ENCODE measurements at regions not wholly inside any gene's neighbourhood (a gene's known extent, or its start where the extent isn't known, plus 50 kb on each side); places are given as distances from the start of the nearest gene placed in this dataset.
"Not testable (repeated sequence)": the region's sequence is repeated elsewhere in the genome, so short reads cannot be mapped to it uniquely, and the experiment has no call there.

DNA sequence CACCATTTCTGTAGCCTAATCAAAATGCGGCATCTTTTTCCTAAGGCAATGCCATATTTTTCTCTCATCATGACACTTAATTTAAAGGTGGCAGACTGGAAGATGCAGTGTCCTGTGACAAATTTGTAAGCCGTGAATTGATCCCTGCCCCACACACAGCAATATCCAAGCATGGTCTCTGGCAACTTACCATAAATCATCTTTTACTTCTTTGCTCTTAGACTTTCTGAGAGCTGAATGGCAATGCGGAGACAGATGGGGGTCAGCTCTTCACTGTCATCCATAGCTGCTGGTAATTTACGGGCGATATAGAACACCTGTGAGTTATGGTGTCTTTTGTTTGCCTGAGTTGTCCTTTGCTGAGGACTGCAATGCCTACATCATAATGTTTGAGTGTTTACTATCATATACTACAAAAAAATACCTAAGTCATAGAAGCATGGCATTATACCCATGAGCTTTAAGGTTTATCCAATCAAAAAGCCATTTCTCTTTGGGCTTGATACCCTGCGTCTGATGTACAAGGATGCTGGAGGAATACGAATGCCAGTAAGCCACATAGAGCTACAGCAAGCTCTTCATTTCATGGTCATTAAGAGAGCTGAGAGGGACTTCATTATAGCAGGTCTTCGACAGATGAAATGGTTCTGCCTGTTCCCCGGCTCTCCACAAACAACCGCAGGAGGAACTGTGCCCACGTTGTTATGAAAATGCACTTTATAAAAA lies 148.1 kb downstream of the TRIML1 start:
- DNase-seq: no peak

- DNase-seq: no peak
Measured at GRCh38 chr4:188289531-188290125, 150.4 kb downstream of the TRIML1 start.

- no peak for DNase-seq
Measured at GRCh38 chr4:188295899-188296298, 156.7 kb downstream of the TRIML1 start.

GRCh38 chr4:188296331-188296730 lies 157.1 kb downstream of the TRIML1 start:
- DNase-seq: no peak

DNA sequence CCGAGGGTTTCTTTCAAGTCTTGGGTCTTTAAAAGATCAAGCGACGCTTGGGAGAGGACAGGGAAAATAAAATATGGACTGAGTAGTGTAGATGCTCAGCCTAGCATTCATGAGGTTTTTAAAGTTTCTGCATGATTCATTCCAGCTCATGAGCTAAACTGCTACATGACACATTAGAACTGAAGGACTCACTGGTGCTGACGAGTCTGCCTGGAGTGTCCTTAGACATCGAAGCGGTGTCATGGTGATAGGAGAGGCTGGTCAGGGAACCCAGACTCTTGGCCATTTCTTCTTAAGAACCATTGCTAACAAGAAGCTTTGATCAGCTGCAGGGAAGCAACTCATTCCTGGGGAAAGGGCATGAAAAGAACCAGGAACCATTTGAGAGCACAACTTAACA lies 158.6 kb downstream of the TRIML1 start:
- DNase-seq: no peak

DNA sequence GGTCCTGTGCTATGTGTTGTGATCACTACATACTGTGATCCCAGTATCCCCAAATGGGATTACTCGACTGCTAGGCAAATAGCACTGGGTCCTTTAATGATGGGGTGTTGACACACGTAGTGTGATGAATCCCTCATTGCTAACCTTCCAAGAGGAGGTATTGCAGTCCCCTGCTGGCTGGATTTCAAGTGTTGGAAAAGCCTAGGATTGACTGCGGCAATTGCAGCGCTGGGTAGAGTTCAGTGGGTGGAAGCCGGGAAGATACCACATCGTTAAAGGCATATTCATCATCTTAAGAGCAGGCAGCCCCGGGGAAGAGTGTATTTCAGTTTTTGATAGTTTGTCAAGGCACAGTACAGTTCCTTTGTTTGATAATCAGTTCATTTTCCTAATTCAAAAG lies 159.9 kb downstream of the TRIML1 start:
- DNase-seq: no peak

DNA sequence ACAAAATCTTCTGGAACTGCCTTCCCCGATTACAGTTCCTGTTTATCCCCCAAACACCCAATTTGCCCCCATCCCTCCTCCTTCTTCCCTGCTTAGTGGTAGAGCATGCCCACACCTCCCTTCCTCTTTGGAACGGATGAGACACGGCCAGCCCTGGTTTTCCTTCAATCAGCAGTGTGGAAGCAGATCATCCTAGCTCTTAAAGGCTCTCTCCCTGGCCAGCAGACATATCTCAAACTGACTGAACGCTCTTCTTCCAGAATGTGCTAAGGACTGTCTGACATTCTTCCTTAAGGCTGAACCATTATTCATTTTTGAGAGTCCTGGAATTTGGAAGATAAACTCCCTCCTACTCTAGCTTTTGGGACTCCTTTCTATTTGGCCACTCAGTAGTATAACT lies 161.1 kb downstream of the TRIML1 start:
- DNase-seq: no peak

DNA sequence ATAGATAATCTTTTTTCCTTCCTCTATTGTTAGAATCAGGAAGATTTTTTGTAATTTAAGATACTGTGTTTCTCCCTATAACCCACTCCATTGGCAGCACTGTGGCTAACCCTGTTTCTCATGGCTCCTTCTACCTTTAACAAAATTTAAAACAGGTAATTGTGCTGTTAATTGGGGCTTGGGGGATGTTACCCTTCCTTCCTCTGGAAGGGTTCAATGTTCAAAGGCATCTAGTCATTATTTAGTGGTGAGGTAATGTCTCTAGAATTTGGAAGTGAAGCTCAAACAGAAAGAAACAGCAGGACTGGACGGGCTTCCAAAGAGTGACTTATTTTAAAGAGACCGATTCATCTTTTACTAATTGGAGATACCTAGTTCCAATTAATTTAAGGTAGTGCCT lies 166.4 kb downstream of the TRIML1 start:
- no peak for DNase-seq

DNA sequence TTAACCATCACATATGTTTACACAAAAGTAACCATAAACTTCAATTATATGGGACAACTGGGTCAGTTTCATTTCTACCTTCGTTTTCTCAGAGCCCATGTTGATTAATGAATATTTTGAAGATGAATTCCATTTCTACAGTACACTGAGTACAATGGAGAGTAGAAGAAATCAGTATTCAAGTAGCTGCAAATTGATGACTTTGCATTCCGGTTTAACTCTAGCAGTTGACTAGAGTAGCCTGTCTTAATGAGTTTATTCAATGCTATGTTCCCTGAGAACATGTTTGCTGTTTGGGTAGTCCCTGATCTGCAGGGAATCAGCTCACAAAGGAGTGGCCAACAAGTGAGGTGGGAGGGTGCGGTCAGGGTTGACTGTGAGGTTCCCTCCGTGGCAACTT lies 168.3 kb downstream of the TRIML1 start:
- no peak for DNase-seq

DNA sequence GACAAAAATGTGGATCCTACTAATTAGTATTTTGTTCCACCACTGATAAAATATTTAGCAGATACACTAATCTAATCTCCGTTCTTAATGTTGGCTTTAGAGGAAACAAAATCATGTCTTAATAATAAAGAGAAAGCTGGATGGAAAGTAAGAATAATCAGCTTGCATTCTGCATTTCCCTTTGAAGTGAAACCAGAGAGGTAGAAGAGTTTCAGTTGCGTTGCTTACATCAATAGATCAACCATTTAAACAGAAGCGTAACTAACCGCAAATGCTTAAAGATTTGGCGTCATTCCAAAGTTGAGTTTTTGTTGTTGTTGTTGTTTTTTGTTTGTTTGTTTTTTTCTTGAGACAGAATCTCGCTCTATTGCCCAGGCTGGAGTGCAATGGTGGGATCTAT lies 168.9 kb downstream of the TRIML1 start:
- DNase-seq: no peak

DNA sequence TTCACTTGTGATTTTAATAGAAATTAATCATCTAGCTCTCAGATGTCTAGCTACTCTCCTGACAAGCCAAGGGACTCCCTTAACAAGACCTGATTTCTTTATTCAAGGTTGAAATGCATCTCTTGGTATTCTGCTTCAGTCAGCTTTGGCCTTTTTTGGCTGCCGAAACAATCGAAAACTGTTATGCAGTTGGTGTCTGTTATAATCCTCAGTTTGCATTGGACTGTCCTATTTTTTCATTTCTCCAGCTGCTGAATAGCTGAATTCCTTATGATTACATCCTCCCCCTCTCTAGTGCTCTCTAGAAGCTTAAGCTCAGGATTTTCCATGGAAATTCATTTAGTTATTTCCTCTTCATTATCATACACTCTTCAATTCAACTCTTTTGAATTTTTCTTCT lies 177.2 kb downstream of the TRIML1 start:
- no peak for DNase-seq

DNA sequence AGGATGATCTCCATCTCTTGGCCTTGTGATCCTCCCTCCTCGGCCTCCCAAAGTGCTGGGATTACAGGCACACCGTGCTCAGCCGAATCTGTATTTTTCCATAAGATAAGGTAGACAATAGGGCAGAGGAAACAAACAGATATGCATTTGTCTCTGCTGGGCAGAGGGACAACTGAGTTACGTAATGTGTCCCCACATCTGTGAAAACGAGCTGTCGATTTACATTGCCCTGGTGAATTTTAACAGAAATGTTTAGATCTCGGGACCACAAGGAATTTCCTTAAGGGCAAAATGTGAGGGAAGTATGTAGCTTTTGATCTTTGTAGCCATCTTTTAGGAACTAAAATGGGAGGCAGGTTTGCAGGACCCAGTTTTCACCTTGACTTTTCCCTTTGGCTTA lies 189.7 kb downstream of the TRIML1 start:
- no peak for DNase-seq

DNA sequence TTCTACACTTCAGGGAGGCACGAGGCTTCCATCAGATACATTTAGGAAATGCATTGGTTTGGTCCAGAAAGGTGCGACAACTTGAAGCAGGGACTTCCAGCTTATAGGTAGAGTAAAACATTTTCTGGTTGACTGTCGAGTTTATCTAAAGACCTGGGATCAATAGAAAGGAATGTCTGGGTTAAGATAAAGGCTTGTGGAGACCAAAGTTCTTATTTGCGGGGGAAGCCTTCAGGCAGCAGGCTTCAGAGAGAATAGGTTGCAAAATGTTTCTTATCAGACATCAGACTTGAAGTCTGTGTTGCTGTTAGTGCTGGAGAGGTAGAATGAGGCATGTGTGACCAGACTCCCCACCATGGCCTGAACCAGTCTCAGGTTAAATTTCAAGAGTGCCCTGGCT lies 190.3 kb downstream of the TRIML1 start:
- no peak for DNase-seq

DNA sequence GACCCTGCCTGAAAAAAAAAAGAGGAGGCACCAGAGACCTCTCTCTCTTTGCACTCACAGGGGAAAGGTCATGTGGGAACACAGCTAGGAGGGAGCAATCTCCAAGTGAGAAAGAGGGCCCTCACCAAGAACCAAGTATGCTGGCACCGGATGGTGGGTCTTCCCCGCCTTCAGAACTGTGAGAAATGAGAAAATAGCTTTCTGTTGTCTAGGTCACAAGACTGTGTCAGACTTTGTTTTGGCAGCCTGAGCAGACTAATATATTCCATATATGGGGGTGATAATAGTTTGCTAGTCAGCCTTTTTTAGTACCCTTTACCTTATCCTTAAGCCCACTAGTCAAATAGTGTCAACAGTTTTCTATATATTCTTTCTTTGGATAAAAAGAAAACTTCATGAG lies 193.0 kb downstream of the TRIML1 start:
- no peak for DNase-seq

DNA sequence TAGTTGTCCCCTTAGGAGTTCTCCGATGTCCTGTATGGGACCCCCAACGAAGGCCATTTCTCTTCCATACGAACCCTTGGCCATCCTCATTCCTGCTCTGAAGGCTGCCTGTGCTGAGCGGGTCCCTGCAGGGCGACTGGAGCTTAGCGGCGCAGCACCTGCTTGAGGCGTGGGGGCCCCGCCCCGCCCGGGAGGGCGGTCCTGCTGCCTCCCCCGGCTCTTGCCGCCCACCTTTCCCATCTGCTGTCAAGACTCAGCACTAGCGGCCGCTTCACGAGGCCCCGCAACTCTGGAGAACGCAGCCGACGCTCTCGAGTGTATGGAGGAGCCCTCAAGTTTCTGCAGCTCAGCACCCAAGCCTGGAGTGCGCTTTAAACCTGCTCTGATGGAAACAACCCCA lies 197.7 kb downstream of the TRIML1 start:
- DNase-seq: no peak

GRCh38 chr4:188341428-188341827 lies 202.2 kb downstream of the TRIML1 start:
- DNase-seq: no peak

- DNase-seq: no peak
Measured at GRCh38 chr4:188346171-188346809, 207.0 kb downstream of the TRIML1 start.

DNA sequence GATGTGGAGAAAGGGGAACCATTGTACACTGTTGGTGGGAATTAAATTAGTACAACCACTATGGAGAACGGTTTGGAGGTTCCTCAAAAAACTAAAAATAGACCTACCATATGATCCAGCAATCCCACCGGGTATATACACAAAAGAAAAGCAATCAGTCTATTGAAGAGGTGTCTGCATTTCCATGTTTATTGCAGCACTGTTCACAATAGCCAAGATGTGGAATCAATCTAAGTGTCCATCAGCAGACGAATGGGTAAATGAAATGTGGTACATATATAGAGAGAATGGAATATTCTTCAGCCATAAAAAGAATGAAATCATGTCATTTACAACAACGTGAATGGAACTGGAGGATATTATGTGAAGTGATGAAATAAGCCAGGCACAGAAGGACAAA lies 208.1 kb downstream of the TRIML1 start:
- DNase-seq: no peak

GRCh38 chr4:188349569-188349968 lies 210.3 kb downstream of the TRIML1 start:
- not testable (repeated sequence) for DNase-seq

DNA sequence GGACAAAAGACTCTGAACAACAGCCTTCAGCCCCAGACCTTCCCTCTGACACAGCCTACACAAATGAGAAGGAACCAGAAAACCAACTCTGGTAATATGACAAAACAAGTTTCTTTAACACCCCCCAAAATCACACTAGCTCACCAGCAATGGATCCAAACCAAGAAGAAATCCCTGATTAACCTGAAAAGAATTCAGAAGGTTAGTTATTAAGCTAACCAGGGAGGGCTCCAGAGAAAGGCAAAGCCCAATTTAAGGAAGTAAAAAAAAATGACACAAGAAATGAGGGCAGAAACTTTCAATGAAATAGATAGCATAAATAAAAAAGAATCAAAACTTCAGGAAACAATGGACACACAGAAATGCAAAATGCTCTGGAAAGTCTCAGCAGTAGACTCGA lies 224.0 kb downstream of the TRIML1 start:
- no peak for DNase-seq

- no peak for DNase-seq
Measured at GRCh38 chr4:188370777-188371176, 231.5 kb downstream of the TRIML1 start.

GRCh38 chr4:188372058-188372457 lies 232.8 kb downstream of the TRIML1 start:
- no peak for DNase-seq

GRCh38 chr4:188372829-188373228 lies 233.6 kb downstream of the TRIML1 start:
- DNase-seq: no peak

DNA sequence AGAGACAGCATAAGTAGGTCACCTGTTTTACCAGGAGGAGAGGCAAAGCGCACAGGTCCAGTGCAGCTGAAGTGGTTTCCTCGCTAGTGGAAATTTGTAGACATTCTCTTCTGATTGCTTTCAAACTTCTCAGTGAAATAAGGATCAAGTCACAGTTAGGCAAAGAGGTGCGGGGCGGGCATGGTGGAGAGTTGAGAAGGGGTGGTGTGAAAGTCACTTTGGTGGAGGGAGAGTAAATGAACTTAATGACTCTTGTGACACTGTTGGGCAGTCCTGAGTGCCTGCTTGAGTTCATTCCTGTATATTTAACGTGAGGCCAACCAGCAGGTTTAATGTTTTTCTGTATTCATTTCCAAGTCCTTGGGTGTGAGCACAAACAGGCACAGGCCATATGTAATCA lies 235.6 kb downstream of the TRIML1 start:
- no peak for DNase-seq

- DNase-seq: no peak
Measured at GRCh38 chr4:188377816-188378215, 238.6 kb downstream of the TRIML1 start.
